H1 (cell line): ENCODE measurements at regions not wholly inside any gene's neighbourhood (a gene's known extent, or its start where the extent isn't known, plus 50 kb on each side); places are given as distances from the start of the nearest gene placed in this dataset.

Source experiments
- CEBPB ChIP-seq: IDR thresholded peaks from 2 replicates; pipeline ENCODE4 v1.6.1; 2012; ENCODE audit warnings: low read depth, low read length
- CTCF ChIP-seq, 3 experiments: IDR thresholded peaks; 1 replicate in 2 of 3; 2 replicates in 1 of 3; pipeline versions ENCODE4 v1.5.1 to v1.6.1; 2011; ENCODE audit warnings: low read length in 3 of 3, mild to moderate bottlenecking in 3 of 3, inconsistent platforms in 2 of 3, low read depth in 1 of 3, moderate library complexity in 1 of 3; ENCODE audit not compliant: insufficient read depth in 1 of 3; ENCODE audit errors: control extremely low read depth in 1 of 3
- EZH2 ChIP-seq: fragments of 200-600 bp; sonication (generic); IDR thresholded peaks from 2 replicates; pipeline ENCODE4 v1.7.1; 2012; ENCODE audit warnings: low read depth, mild to moderate bottlenecking, moderate library complexity, low read length, inconsistent platforms; ENCODE audit not compliant: severe bottlenecking
- GABPA ChIP-seq: IDR thresholded peaks from 2 replicates; pipeline ENCODE4 v1.6.1; 2011; ENCODE audit warnings: mild to moderate bottlenecking, low read length, moderate library complexity, borderline replicate concordance; ENCODE audit not compliant: insufficient read depth
- NRF1 ChIP-seq: IDR thresholded peaks from 2 replicates; pipeline ENCODE4 v1.6.1; 2011; ENCODE audit warnings: mild to moderate bottlenecking, low read depth, low read length, improper control_type of control experiment
- POLR2AphosphoS5 ChIP-seq: IDR thresholded peaks from 2 replicates; pipeline ENCODE4 v1.6.1; 2011; ENCODE audit warnings: low read depth, low read length
- ZNF274 ChIP-seq: IDR thresholded peaks from 2 replicates; pipeline ENCODE4 v1.7.0; 2012; ENCODE audit warnings: low read length, borderline replicate concordance; ENCODE audit errors: extremely low read depth

GRCh38 chr3:139846729-139847128 lies 88.3 kb upstream of the CLSTN2 start:
- TF ChIP-seq ZNF274 (no peak), POLR2AphosphoS5 (no peak), CEBPB (no peak), CTCF (IDR thresholded peaks at IDR 0.05; ENCODE audit: control extremely low read depth in 1 of 3, insufficient read depth in 1 of 3, low read depth in 1 of 3, low read length in 3 of 3) (no peak), NRF1 (no peak), EZH2 (no peak), GABPA (no peak)
